PC-3 (cell line): ENCODE measurements at regions not wholly inside any gene's neighbourhood (a gene's known extent, or its start where the extent isn't known, plus 50 kb on each side); places are given as distances from the start of the nearest gene placed in this dataset.

ENCODE experiments used
- EZH2phosphoT487 ChIP-seq: fragments of 300-600 bp; sonication (generic); IDR thresholded peaks from 2 replicates; pipeline ENCODE4 v1.6.1; 2018; ENCODE audit warnings: mild to moderate bottlenecking, antibody characterized with exemption, low read length, borderline replicate concordance
- TF ChIP-seq, protein P1 (sequence below): fragments of 300-600 bp; sonication (generic); conservative IDR thresholded peaks from 2 replicates; pipeline ENCODE4 v1.5.1; 2017; ENCODE audit warnings: antibody characterized with exemption, low read depth, mild to moderate bottlenecking, low read length

DNA sequence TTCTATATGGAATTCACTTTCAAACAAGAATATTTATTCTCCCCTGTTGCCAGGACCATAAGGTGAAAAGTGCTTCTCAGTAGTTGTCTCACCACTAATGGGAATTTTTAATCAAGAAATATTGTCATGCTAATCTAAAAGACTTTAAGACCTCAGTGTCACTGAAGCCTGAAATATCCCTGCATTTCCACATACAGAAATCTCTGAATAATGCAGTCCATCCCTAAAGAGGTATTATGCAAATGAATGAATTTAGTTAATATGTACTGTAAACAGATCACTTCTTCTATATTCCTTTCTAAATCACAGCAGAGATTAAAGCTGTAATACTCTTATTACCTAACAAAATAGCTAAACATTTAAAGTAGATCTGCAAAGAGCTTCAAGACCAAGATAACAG is 531.1 kb upstream of the CDH6 start:
- TF ChIP-seq, protein P1, sequence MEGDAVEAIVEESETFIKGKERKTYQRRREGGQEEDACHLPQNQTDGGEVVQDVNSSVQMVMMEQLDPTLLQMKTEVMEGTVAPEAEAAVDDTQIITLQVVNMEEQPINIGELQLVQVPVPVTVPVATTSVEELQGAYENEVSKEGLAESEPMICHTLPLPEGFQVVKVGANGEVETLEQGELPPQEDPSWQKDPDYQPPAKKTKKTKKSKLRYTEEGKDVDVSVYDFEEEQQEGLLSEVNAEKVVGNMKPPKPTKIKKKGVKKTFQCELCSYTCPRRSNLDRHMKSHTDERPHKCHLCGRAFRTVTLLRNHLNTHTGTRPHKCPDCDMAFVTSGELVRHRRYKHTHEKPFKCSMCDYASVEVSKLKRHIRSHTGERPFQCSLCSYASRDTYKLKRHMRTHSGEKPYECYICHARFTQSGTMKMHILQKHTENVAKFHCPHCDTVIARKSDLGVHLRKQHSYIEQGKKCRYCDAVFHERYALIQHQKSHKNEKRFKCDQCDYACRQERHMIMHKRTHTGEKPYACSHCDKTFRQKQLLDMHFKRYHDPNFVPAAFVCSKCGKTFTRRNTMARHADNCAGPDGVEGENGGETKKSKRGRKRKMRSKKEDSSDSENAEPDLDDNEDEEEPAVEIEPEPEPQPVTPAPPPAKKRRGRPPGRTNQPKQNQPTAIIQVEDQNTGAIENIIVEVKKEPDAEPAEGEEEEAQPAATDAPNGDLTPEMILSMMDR = no peak
- no peak for TF ChIP-seq EZH2phosphoT487
